Esophagus squamous epithelium (tissue), 4 donors: ENCODE measurements at regions not wholly inside any gene's neighbourhood (a gene's known extent, or its start where the extent isn't known, plus 50 kb on each side); places are given as distances from the start of the nearest gene placed in this dataset.

Experiments used
- POLR2A ChIP-seq, 4 donors: fragments of 450-650 bp; IDR thresholded peaks; one replicate each; pipeline ENCODE4 v1.6.1; 2017; ENCODE audit warnings: antibody characterized with exemption in 4 of 4, mild to moderate bottlenecking in 4 of 4, moderate library complexity in 3 of 4
- TF ChIP-seq, protein P1 (sequence below), 6 experiments: fragments of 450-650 bp in 4 of 6; fragments of 200-600 bp in 2 of 6; sonication (generic) in 2 of 6; IDR thresholded peaks; one replicate each; pipeline ENCODE4 v1.5.1; 2016 to 2019; ENCODE audit warnings: antibody characterized with exemption in 6 of 6, mild to moderate bottlenecking in 4 of 6, moderate library complexity in 4 of 6

DNA sequence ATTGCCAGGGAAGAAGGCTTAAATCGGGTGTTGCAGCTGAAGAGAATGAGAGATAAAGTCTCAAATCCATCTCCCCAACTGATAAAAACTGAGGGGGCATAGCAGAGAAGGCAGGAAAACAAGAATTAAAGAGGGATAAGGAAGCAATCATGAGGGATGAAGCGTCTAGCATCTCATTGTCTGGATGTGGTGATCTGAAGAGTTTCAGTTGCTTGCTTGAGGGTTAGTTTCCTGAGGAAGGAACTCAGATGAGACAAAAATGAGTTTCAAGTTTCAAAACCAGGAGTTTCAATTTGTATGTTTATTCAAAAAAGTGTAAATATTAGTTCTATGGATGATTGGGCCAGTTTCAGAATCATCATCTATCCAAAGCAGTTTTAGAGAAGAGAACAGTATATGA is 496.9 kb downstream of the RAB28 start:
- TF ChIP-seq, protein P1, sequence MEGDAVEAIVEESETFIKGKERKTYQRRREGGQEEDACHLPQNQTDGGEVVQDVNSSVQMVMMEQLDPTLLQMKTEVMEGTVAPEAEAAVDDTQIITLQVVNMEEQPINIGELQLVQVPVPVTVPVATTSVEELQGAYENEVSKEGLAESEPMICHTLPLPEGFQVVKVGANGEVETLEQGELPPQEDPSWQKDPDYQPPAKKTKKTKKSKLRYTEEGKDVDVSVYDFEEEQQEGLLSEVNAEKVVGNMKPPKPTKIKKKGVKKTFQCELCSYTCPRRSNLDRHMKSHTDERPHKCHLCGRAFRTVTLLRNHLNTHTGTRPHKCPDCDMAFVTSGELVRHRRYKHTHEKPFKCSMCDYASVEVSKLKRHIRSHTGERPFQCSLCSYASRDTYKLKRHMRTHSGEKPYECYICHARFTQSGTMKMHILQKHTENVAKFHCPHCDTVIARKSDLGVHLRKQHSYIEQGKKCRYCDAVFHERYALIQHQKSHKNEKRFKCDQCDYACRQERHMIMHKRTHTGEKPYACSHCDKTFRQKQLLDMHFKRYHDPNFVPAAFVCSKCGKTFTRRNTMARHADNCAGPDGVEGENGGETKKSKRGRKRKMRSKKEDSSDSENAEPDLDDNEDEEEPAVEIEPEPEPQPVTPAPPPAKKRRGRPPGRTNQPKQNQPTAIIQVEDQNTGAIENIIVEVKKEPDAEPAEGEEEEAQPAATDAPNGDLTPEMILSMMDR (IDR thresholded peaks at IDR 0.05): no peak
- TF ChIP-seq POLR2A (IDR thresholded peaks at IDR 0.05): no peak
